ENCODE measurements at regions not wholly inside any gene's neighbourhood (a gene's known extent, or its start where the extent isn't known, plus 50 kb on each side); places are given as distances from the start of the nearest gene placed in this dataset.
"Not testable (repeated sequence)": the region's sequence is repeated elsewhere in the genome, so short reads cannot be mapped to it uniquely, and the experiment has no call there.

DNA sequence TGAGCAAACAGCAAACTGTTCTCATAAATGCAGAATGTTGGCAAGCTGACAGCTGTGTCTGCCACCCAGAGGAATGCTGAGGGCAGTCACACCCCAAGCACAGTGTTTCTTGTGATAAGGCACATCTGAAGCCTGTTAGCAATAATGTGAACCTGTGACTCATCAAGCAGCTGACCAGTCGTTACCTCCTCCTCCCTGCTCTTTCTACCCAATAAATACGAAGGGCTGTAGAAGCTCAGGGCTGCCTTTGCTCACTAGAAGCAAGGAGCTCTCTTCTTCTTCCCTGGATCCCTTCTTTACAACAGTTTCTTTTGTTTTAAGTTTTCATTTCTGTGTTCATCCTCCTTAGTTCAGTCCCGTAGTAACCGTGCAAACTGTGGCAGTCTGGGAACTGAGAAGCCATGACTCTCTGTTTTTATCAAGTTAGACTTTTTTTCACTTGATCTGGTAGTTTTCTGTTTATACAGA is 160.3 kb upstream of the ZNF184 start:
- TF ChIP-seq, protein P1, sequence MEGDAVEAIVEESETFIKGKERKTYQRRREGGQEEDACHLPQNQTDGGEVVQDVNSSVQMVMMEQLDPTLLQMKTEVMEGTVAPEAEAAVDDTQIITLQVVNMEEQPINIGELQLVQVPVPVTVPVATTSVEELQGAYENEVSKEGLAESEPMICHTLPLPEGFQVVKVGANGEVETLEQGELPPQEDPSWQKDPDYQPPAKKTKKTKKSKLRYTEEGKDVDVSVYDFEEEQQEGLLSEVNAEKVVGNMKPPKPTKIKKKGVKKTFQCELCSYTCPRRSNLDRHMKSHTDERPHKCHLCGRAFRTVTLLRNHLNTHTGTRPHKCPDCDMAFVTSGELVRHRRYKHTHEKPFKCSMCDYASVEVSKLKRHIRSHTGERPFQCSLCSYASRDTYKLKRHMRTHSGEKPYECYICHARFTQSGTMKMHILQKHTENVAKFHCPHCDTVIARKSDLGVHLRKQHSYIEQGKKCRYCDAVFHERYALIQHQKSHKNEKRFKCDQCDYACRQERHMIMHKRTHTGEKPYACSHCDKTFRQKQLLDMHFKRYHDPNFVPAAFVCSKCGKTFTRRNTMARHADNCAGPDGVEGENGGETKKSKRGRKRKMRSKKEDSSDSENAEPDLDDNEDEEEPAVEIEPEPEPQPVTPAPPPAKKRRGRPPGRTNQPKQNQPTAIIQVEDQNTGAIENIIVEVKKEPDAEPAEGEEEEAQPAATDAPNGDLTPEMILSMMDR (IDR thresholded peaks at IDR 0.05), result not testable (repeated sequence)
- not testable (repeated sequence) for TF ChIP-seq POLR2A, EP300 (IDR thresholded peaks at IDR 0.05)

All from gastroesophageal sphincter (tissue), 3 donors.